GM12864 (cell line): ENCODE measurements at regions not wholly inside any gene's neighbourhood (a gene's known extent, or its start where the extent isn't known, plus 50 kb on each side); places are given as distances from the start of the nearest gene placed in this dataset.

Source experiments
- DNase-seq: peaks from one replicate; pipeline ENCODE4 v3.0.0-alpha.2; 2011; ENCODE audit warnings: low read depth
- H3K4me3 ChIP-seq: 2 replicates; pipeline ENCODE4 v1.5.1; 2011; ENCODE audit warnings: mild to moderate bottlenecking, low read depth, low read length, control low read depth
- CTCF ChIP-seq: IDR thresholded peaks from 2 replicates; pipeline ENCODE4 v1.5.1; 2011; ENCODE audit warnings: low read depth, mild to moderate bottlenecking, moderate library complexity, low read length, control low read depth, inconsistent platforms; ENCODE audit errors: missing control alignments

DNA sequence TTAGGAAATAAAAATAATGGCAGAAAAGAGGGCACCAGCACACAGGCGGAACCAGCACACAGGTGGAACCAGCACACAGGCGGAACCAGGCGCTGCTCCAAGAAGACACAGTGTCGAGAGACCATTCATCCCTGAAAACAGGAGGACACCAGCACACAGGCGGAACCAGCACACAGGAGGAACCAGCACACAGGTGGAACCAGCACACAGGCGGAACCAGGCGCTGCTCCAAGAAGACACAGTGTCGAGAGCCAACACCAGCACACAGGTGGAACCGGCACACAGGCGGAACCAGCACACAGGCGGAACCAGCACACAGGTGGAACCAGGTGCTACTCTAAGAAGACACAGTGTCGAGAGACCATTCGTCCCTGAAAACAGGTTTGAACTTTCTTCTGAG is 115.5 kb upstream of the TMEM18 start:
- H3K4me3 ChIP-seq, result no peak overlapping the region
- no peak for DNase-seq
- TF ChIP-seq CTCF, result no peak

GRCh38 chr2:790634-791245 is 113.5 kb upstream of the TMEM18 start:
- DNase-seq, result no peak
- no peak for TF ChIP-seq CTCF
- no peak overlapping the region for H3K4me3 ChIP-seq

DNA sequence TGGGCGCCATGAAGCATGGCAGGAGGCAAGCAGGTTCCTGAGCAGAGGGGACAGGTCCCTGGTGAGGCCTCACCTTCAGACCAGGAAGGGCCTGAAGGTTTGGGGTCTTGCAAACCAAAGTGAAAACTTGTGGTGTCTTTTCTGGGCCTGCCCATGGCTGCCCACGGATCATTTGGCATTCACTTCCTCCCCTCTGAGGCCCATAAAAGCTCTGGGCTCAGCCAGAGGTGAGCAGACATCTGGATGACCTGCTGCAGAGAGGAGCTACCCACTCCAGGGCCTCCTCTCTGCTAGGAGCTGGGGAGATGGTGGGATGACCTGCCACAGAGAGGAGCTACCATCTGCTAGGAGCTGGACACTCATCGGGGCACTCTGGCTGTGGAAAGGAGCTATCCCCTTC is 112.9 kb upstream of the TMEM18 start:
- H3K4me3 ChIP-seq, result no peak overlapping the region
- no peak for TF ChIP-seq CTCF
- no peak for DNase-seq

GRCh38 chr2:789529-789928 is 112.3 kb upstream of the TMEM18 start:
- DNase-seq, result no peak
- TF ChIP-seq CTCF, result no peak
- H3K4me3 ChIP-seq, result no peak overlapping the region

DNA sequence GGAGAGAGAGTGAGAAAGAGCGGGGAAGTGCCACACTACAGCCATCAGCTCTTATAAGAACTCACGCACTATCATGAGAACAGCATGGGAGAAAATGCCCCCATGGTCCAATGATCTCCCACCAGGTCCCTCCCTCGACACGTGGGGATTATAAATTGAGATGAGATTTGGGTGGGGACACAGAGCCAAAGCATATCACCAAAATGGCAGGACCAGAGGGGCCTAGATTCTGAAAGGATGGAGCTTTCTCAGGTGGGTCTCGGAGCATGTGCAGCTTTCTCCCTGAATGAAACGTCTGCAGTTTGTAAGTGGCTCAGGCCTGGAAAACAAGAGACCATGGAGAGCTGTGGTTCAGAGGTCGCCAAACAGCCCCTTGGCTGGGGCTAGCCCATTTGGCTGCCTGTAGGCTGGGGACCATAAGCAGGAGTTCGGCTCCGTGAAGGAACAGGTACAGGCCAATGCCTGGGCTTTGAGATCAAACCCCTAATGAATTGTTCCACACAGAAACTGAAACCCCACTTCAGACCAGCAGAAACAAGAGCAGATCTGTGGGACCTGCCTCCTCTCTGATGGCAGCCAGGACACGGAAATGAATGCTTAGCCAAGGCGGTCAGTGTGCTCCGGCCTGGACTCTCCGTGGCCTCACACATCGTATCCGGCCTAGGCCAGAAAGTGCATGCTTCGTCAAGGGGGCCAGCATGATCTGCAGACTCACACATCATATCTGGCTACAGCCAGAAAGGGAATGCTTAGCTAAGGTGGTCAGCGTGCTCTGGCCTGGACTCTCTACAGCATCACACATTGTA is 111.2 kb upstream of the TMEM18 start:
- no peak for TF ChIP-seq CTCF
- H3K4me3 ChIP-seq, result no peak overlapping the region

DNA sequence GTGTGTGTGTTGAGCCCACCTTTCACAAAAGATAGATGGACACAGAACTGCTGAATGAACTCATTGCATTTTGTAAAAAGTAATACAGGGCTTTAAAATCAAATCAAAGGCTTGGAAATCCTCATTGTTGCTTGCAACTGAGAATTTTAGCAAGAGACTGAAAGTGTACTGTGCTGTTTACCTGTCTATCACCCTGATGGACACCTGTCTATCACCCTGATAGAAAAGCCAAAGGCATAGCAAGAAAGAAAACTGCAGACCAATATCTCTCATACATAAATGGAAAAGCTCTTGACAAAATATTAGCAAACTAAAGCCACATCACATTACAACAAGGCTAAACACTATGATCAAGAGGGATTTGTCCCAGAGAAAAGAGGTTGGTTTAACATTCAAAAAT is 107.5 kb upstream of the TMEM18 start:
- TF ChIP-seq CTCF, result no peak
- no peak overlapping the region for H3K4me3 ChIP-seq
- DNase-seq, result no peak

More for the DNA sequence above, 111.2 kb upstream of the TMEM18 start:
- DNase-seq, result no peak

DNA sequence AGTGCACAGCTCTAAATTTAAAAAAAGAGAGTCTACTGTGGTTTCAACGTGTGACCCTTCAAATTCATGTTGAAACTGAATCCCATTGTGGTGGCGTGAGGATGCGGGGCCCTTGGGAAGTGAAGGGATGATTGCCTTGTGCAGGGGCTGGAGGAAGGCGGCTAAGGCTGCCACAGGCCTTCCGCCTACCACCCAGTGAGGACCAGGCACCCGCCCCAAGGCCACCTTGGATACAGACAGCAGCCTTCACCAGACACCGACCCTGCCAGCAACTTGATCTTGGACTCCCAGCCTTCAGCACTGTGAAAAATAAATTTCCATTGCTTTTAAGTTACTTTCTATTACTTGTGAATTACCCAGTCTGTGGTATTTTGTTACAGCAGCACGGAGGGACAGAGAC is 103.4 kb upstream of the TMEM18 start:
- no peak for TF ChIP-seq CTCF
- H3K4me3 ChIP-seq, result no peak overlapping the region
- DNase-seq, result no peak
